ENCODE measurements at regions not wholly inside any gene's neighbourhood (a gene's known extent, or its start where the extent isn't known, plus 50 kb on each side); places are given as distances from the start of the nearest gene placed in this dataset.

DNA sequence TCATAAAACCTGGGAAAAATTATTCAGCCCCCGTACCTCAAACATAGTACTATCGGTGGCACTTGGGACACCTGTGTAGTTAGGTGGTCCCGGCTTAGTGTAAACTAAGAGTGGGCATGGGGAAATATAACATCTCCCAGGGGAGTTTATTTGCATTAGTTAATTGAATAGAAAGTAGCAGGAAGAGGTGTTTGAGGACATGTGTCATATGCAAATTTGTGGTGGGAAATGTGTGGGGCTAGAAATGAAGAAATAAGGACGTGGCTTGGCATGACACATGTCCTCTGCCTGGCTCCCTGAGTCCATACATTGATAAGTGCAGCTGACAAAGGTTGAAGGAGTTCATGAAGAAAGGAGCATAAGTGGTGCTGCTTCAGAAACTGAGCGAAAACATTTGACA is 483.6 kb downstream of the SH2D1A start:
- DNase-seq (no peak), ATAC-seq (no peak)
- H3K4me3 ChIP-seq, result no peak overlapping the region
- no peak for TF ChIP-seq POLR2A (IDR thresholded peaks at IDR 0.05)
- TF ChIP-seq, protein P1, sequence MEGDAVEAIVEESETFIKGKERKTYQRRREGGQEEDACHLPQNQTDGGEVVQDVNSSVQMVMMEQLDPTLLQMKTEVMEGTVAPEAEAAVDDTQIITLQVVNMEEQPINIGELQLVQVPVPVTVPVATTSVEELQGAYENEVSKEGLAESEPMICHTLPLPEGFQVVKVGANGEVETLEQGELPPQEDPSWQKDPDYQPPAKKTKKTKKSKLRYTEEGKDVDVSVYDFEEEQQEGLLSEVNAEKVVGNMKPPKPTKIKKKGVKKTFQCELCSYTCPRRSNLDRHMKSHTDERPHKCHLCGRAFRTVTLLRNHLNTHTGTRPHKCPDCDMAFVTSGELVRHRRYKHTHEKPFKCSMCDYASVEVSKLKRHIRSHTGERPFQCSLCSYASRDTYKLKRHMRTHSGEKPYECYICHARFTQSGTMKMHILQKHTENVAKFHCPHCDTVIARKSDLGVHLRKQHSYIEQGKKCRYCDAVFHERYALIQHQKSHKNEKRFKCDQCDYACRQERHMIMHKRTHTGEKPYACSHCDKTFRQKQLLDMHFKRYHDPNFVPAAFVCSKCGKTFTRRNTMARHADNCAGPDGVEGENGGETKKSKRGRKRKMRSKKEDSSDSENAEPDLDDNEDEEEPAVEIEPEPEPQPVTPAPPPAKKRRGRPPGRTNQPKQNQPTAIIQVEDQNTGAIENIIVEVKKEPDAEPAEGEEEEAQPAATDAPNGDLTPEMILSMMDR (IDR thresholded peaks at IDR 0.05), result no peak
- no peaks in the 10 kb centered on the region for H3K9me3 ChIP-seq
- WGBS, 4 donors, result 76 to 86% (median 83%) methylated on average over 5 of the region's 5 CpGs
- H3K4me1 ChIP-seq, result no peaks in the 10 kb centered on the region
- H3K36me3 ChIP-seq, result no peaks in the 10 kb centered on the region
- no peak overlapping the region for H3K27ac ChIP-seq
- H3K27me3 ChIP-seq, result no peaks in the 10 kb centered on the region
- intact Hi-C loops (cut with DNase I), result no loop called here

DNA sequence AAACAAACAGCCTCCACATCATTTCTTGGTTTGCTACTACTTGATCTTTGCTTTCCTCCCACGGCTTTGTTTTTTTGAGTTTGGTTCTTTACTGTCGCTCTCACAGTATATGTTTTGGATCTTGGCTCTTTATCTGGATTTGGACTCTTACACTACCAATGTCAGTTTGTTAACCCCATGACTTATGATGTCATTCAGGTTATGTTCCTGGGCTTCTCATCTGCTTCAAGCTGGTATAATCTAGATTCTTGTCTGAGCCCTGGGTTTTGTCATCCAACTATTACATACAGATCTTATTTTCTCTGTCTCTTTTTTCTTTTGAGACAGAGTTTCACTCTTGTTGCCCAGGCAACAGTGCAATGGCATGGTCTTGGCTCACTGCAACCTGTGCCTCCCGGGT is 482.9 kb upstream of the TEX13C start:
- ATAC-seq (no peak), DNase-seq (no peak)
- Histone ChIP-seq H3K4me3 (no peak overlapping the region), H3K36me3 (no peaks in the 10 kb centered on the region), H3K27me3 (no peaks in the 10 kb centered on the region), H3K27ac (no peak overlapping the region), H3K9me3 (no peaks in the 10 kb centered on the region), H3K4me1 (no peaks in the 10 kb centered on the region)
- intact Hi-C loops (cut with DNase I), result no loop called here
- TF ChIP-seq, protein P1 (IDR thresholded peaks at IDR 0.05), result no peak
- TF ChIP-seq POLR2A (IDR thresholded peaks at IDR 0.05), result no peak
- 64 to 83% (median 77%) methylated on average over 3 of the region's 3 CpGs for WGBS, 4 donors

DNA sequence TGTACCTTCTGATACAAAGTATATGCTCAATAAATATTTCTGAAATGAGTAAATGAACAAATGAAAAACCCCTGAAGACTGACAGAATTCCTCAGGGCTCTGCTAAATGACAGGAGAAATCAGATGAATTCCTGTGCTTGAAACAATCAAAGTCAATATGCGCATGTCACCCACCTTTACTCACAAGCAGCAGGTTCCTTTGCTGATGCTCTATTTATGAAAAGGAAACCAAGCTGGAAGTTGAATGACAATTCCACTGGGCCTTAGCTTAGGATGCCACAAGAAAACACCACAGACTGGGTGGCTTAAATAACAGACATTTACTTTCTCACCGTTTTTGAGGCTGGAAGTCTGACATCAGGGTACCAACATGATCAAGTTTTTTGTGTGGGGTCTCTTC is 477.5 kb upstream of the TEX13C start:
- Histone ChIP-seq H3K9me3 (no peaks in the 10 kb centered on the region), H3K27ac (no peak overlapping the region), H3K36me3 (no peaks in the 10 kb centered on the region), H3K4me1 (no peaks in the 10 kb centered on the region), H3K4me3 (no peak overlapping the region), H3K27me3 (no peaks in the 10 kb centered on the region)
- ATAC-seq, result no peak
- TF ChIP-seq POLR2A (IDR thresholded peaks at IDR 0.05), result no peak
- TF ChIP-seq, protein P1 (IDR thresholded peaks at IDR 0.05), result no peak
- no peak for DNase-seq
- WGBS, 4 donors, result 48 to 65% (median 59%) methylated on average over 2 of the region's 2 CpGs
- intact Hi-C loops (cut with DNase I), result no loop called here

DNA sequence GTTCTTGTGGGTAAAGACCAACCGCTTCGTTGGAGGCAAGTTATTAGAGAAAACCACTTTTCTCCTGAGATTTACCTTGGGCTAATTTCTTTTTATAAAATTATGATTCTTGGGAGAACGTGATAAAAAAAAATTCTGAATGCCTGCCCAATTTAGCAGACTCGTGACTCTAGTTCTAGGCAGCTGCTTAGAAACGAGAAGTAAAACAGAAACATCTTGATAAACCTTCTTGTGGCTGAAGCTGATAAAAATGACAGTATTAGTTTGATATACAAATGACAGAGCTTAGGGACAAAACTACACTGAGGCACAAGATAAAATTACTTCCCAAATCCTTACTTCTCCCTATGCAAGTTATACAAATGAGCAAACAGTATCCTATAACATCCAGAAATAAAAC is 458.9 kb upstream of the TEX13C start:
- no peaks in the 10 kb centered on the region for H3K4me1 ChIP-seq
- ATAC-seq (no peak), DNase-seq (no peak)
- no peak overlapping the region for H3K27ac ChIP-seq
- H3K9me3 ChIP-seq, result peaks cover 0 to 7% (median 0%) of the 10 kb centered on the region in 12 donors
- H3K4me3 ChIP-seq, result no peak overlapping the region
- intact Hi-C loops (cut with DNase I), result no loop called here
- no peaks in the 10 kb centered on the region for H3K36me3 ChIP-seq
- TF ChIP-seq POLR2A (IDR thresholded peaks at IDR 0.05), result no peak
- TF ChIP-seq, protein P1 (IDR thresholded peaks at IDR 0.05), result no peak
- no peaks in the 10 kb centered on the region for H3K27me3 ChIP-seq
- WGBS, 4 donors, result 37 to 47% (median 46%) methylated on average over 5 of the region's 5 CpGs

Measured in heart left ventricle (tissue), 16 donors.